KG1 (cell line): ENCODE measurements at regions not wholly inside any gene's neighbourhood (a gene's known extent, or its start where the extent isn't known, plus 50 kb on each side); places are given as distances from the start of the nearest gene placed in this dataset.
A peak's percentile ranks its signal among the peaks of the same experiment; 100 is the strongest.

Source experiments
- DNase-seq: peaks from one replicate; lab custom pipeline; 2025; lab: John Stamatoyannopoulos, UW

- no peak for DNase-seq
Observed at GRCh38 chrX:45872480-45872879, 671.8 kb upstream of the DIPK2B start.

- no peak for DNase-seq
Observed at GRCh38 chrX:45868425-45868824, 667.7 kb upstream of the DIPK2B start.

GRCh38 chrX:45862801-45863200 is 662.1 kb upstream of the DIPK2B start:
- DNase-seq, result no peak

- DNase-seq, result no peak
Observed at GRCh38 chrX:45860450-45860849, 659.8 kb upstream of the DIPK2B start.

- no peak for DNase-seq
Observed at GRCh38 chrX:45859407-45859806, 658.7 kb upstream of the DIPK2B start.

GRCh38 chrX:45852884-45853283 is 652.2 kb upstream of the DIPK2B start:
- no peak for DNase-seq

GRCh38 chrX:45851434-45851991 is 650.8 kb upstream of the DIPK2B start:
- no peak for DNase-seq

- DNase-seq, result peak; percentile 37
Observed at GRCh38 chrX:45850775-45851433, 650.2 kb upstream of the DIPK2B start.

GRCh38 chrX:45850197-45850774 is 649.6 kb upstream of the DIPK2B start:
- DNase-seq, result peak; percentile 37

GRCh38 chrX:45849261-45849862 is 648.7 kb upstream of the DIPK2B start:
- peak; percentile 2 for DNase-seq

GRCh38 chrX:45847961-45848360 is 647.3 kb upstream of the DIPK2B start:
- DNase-seq, result no peak

- DNase-seq, result no peak
Observed at GRCh38 chrX:45846328-45846727, 645.7 kb upstream of the DIPK2B start.

- no peak for DNase-seq
Observed at GRCh38 chrX:45845142-45845541, 644.5 kb upstream of the DIPK2B start.

- no peak for DNase-seq
Observed at GRCh38 chrX:45843518-45843917, 642.8 kb upstream of the DIPK2B start.

GRCh38 chrX:45842926-45843315 is 642.2 kb upstream of the DIPK2B start:
- no peak for DNase-seq

- DNase-seq, result no peak
Observed at GRCh38 chrX:45842207-45842925, 641.7 kb upstream of the DIPK2B start.

GRCh38 chrX:45840411-45840950 is 639.8 kb upstream of the DIPK2B start:
- DNase-seq, result no peak

- DNase-seq, result no peak
Observed at GRCh38 chrX:45830343-45830742, 629.7 kb upstream of the DIPK2B start.

GRCh38 chrX:45824471-45824870 is 623.8 kb upstream of the DIPK2B start:
- no peak for DNase-seq

- no peak for DNase-seq
Observed at GRCh38 chrX:45823536-45823935, 622.9 kb upstream of the DIPK2B start.

- DNase-seq, result no peak
Observed at GRCh38 chrX:45822124-45822523, 621.4 kb upstream of the DIPK2B start.

- DNase-seq, result no peak
Observed at GRCh38 chrX:45818913-45819312, 618.2 kb upstream of the DIPK2B start.
